ENCODE measurements at regions not wholly inside any gene's neighbourhood (a gene's known extent, or its start where the extent isn't known, plus 50 kb on each side); places are given as distances from the start of the nearest gene placed in this dataset.

DNA sequence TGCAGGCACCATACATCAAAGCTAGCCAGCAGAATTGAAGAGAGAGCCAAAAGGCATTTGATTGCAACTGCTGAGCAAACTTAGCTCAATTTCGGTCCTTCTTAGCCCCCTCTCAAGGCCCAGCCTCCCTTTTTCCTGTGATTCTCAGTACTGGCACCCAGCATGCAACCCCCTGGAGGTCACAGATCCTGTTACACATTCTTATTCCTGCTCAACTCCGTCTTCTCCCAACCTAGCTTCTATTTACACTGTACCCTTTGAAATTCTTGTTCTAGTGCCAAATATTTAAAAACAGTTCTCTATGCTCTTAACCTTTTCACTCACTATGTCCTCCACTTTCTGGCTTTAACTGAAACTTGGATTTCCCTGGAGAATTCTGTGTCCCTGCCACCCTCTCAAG lies 131.3 kb upstream of the CPSF6 start:
- Mint-ChIP-seq H3K36me3 (ENCODE audit: insufficient read depth) (no peaks in the 10 kb centered on the region), H3K27ac (no peak overlapping the region), H3K27me3 (no peaks in the 10 kb centered on the region), H3K4me1 (ENCODE audit: low read depth) (peaks cover 14% of the 10 kb centered on the region), H3K9me3 (ENCODE audit: low read depth) (no peaks in the 10 kb centered on the region), H3K4me3 (ENCODE audit: low read depth) (no peak overlapping the region)
- TF ChIP-seq, protein P1, sequence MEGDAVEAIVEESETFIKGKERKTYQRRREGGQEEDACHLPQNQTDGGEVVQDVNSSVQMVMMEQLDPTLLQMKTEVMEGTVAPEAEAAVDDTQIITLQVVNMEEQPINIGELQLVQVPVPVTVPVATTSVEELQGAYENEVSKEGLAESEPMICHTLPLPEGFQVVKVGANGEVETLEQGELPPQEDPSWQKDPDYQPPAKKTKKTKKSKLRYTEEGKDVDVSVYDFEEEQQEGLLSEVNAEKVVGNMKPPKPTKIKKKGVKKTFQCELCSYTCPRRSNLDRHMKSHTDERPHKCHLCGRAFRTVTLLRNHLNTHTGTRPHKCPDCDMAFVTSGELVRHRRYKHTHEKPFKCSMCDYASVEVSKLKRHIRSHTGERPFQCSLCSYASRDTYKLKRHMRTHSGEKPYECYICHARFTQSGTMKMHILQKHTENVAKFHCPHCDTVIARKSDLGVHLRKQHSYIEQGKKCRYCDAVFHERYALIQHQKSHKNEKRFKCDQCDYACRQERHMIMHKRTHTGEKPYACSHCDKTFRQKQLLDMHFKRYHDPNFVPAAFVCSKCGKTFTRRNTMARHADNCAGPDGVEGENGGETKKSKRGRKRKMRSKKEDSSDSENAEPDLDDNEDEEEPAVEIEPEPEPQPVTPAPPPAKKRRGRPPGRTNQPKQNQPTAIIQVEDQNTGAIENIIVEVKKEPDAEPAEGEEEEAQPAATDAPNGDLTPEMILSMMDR (IDR thresholded peaks at IDR 0.05; ENCODE audit: unreplicated experiment): peak; percentile 10
- DNase-seq (ENCODE audit: low spot score, unreplicated experiment): no peak

DNA sequence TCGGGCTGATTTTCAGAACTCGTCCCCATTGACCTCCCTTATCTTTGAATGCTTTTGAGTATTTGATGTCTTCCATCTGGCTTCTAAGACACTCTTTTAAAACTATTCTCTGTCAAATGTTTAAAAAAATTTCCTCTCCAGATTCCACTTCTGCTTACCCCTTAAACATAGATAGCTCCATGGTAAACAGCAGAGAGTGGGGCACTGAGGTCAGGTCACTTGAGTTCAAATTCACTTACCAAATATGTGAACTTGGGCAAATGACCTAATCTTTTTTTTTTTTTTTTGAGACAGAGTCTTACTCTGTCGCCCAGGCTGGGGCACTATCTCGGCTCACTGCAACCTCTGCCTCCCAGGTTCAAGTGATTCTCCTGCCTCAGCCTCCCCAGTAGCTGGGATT lies 126.8 kb upstream of the CPSF6 start:
- H3K27me3 Mint-ChIP-seq: no peaks in the 10 kb centered on the region

DNA sequence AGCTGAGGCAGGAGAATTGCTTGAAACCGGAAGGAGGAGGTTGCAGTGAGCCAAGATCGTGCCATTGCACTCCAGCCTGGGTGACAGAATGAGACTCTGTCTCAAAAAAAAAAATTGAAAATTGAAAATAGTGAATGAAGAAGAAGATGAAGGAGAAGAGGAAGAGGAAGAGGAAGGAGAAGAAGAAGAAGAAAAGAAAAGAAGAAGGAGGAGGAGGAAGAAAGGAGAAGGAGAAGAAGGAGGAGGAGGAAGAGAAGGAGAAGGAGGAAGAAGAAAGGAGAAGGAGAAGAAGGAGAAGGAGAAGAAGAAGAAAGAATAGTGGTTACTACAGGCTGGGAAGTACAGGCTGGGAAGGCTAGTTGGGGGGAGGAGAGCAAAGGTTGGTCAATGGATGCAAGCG lies 124.3 kb upstream of the CPSF6 start:
- DNase-seq (ENCODE audit: low spot score, unreplicated experiment): no peak
- TF ChIP-seq, protein P1 (IDR thresholded peaks at IDR 0.05; ENCODE audit: unreplicated experiment): no peak
- Mint-ChIP-seq H3K27me3 (no peaks in the 10 kb centered on the region), H3K36me3 (ENCODE audit: insufficient read depth) (no peaks in the 10 kb centered on the region), H3K4me1 (ENCODE audit: low read depth) (peaks cover 3% of the 10 kb centered on the region), H3K9me3 (ENCODE audit: low read depth) (no peaks in the 10 kb centered on the region), H3K27ac (no peak overlapping the region), H3K4me3 (ENCODE audit: low read depth) (no peak overlapping the region)

More for the DNA sequence above, 126.8 kb upstream of the CPSF6 start:
- no peak for DNase-seq (ENCODE audit: low spot score, unreplicated experiment)
- TF ChIP-seq, protein P1 (IDR thresholded peaks at IDR 0.05; ENCODE audit: unreplicated experiment): no peak
- Mint-ChIP-seq H3K27ac (no peak overlapping the region), H3K36me3 (ENCODE audit: insufficient read depth) (no peaks in the 10 kb centered on the region), H3K4me1 (ENCODE audit: low read depth) (peaks cover 8% of the 10 kb centered on the region), H3K9me3 (ENCODE audit: low read depth) (no peaks in the 10 kb centered on the region), H3K4me3 (ENCODE audit: low read depth) (no peak overlapping the region)

DNA sequence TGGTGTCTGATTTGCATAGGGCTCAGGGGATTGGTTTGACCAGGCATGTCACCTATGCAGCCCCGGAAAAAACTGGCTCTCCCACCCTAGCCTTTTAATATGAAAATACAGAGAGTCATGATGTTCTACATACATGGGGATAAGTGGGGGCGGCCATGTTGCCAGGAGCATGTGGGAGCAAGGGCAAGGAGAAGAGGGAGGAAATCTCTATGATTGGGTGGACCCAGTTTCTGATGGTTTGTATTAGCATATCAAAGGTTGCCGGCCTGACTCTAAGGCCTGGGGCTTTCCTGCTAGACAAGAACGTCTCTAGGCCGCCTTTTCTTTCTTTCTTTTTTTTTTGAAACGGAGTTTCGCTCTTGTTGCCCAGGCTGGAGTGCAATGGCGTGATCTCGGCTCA lies 123.4 kb upstream of the CPSF6 start:
- H3K27ac Mint-ChIP-seq: no peak overlapping the region
- no peaks in the 10 kb centered on the region for H3K36me3 Mint-ChIP-seq (ENCODE audit: insufficient read depth)
- peaks cover 3% of the 10 kb centered on the region for H3K4me1 Mint-ChIP-seq (ENCODE audit: low read depth)
- TF ChIP-seq, protein P1 (IDR thresholded peaks at IDR 0.05; ENCODE audit: unreplicated experiment): no peak
- no peaks in the 10 kb centered on the region for H3K9me3 Mint-ChIP-seq (ENCODE audit: low read depth)
- H3K27me3 Mint-ChIP-seq: no peaks in the 10 kb centered on the region
- no peak overlapping the region for H3K4me3 Mint-ChIP-seq (ENCODE audit: low read depth)
- no peak for DNase-seq (ENCODE audit: low spot score, unreplicated experiment)

DNA sequence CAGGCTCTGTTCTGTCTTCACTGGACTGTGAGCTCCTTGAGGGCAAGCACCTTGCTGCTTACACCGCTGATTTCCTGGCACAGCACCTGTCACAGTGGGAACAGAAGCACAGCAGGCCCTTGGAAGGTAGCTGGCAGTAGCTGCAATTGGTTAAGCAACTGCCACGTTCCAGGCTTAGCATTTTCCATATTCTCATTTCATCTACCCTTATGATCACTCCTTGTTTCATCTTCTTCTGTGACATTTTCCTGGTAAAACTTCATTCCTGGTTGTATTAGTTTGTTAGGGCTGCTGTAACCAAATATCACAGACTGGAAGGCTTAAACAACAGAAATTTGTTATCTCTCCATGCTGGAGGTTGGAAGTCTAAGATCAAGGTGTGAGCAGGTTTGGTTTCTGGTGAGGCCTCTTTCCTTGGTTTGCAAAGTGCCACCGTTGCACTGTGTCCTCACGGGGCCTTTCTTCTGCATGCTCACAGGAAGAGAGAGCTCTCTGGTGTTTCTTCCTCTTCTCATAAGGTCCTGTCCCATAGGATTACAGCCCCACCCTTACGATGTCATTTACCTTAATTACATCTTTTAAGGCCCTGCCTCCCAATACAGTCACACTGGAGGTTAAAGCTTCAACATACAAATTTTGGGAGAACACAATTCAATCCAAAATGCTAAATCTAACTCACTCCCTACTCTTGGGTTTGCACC lies 121.7 kb upstream of the CPSF6 start:
- no peak for DNase-seq (ENCODE audit: low spot score, unreplicated experiment)
- Mint-ChIP-seq H3K9me3 (ENCODE audit: low read depth) (no peaks in the 10 kb centered on the region), H3K27me3 (no peaks in the 10 kb centered on the region), H3K4me3 (ENCODE audit: low read depth) (no peak overlapping the region), H3K27ac (no peak overlapping the region), H3K4me1 (ENCODE audit: low read depth) (peaks cover 4% of the 10 kb centered on the region), H3K36me3 (ENCODE audit: insufficient read depth) (no peaks in the 10 kb centered on the region)
- TF ChIP-seq, protein P1 (IDR thresholded peaks at IDR 0.05; ENCODE audit: unreplicated experiment): no peak
